ENCODE measurements at regions not wholly inside any gene's neighbourhood (a gene's known extent, or its start where the extent isn't known, plus 50 kb on each side); places are given as distances from the start of the nearest gene placed in this dataset.

DNA sequence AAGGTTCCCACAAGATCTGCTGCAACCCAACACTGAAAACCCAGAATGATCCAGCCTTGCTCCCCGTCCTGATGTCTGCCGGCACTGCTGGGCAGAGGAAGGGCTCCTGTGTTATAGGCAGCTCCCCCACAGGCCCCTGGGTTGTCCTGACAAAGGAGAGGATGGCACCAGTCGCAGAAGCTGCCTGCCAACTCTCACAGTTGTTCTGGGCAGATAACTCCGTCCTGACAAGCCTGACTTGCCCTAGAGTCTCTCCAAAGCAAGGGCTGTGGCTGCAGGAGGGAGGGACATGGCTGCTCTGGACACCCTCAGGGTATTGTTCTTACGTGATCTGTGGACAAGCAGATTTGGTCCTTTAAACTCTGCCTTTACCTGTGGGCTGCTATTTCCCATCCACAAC lies 243.8 kb downstream of the CDH26 start:
- DNase-seq (ENCODE audit: low read depth) = no peak
- TF ChIP-seq, protein P1, sequence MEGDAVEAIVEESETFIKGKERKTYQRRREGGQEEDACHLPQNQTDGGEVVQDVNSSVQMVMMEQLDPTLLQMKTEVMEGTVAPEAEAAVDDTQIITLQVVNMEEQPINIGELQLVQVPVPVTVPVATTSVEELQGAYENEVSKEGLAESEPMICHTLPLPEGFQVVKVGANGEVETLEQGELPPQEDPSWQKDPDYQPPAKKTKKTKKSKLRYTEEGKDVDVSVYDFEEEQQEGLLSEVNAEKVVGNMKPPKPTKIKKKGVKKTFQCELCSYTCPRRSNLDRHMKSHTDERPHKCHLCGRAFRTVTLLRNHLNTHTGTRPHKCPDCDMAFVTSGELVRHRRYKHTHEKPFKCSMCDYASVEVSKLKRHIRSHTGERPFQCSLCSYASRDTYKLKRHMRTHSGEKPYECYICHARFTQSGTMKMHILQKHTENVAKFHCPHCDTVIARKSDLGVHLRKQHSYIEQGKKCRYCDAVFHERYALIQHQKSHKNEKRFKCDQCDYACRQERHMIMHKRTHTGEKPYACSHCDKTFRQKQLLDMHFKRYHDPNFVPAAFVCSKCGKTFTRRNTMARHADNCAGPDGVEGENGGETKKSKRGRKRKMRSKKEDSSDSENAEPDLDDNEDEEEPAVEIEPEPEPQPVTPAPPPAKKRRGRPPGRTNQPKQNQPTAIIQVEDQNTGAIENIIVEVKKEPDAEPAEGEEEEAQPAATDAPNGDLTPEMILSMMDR (conservative IDR thresholded peaks at IDR 0.05; ENCODE audit: control insufficient read depth, insufficient read depth, low read depth, low read length) = no peak
- no peak overlapping the region for H3K4me3 ChIP-seq (ENCODE audit: control insufficient read depth, low read depth, low read length)

DNA sequence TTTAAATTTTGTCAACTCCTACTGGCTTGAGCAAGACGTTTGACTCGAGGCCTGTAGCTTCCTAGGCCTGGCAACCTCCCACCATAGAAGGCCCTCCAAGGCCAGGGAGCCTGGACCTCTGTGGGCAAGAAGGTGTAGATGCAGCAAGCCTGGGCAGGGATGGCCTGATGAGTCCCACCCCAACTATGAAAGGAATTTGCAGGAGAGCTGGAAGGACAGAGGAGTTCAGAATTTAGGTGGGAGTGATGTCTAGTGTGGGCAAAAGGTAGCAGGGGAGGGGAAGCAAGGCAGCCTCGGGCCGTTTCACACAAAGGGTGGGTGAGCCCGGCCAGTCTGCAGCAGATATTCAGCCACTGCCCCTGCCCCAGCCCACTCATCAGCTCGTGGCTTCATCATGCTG lies 245.2 kb downstream of the CDH26 start:
- TF ChIP-seq, protein P1 (conservative IDR thresholded peaks at IDR 0.05; ENCODE audit: control insufficient read depth, insufficient read depth, low read depth, low read length) = no peak
- no peak for DNase-seq (ENCODE audit: low read depth)
- no peak overlapping the region for H3K4me3 ChIP-seq (ENCODE audit: control insufficient read depth, low read depth, low read length)

DNA sequence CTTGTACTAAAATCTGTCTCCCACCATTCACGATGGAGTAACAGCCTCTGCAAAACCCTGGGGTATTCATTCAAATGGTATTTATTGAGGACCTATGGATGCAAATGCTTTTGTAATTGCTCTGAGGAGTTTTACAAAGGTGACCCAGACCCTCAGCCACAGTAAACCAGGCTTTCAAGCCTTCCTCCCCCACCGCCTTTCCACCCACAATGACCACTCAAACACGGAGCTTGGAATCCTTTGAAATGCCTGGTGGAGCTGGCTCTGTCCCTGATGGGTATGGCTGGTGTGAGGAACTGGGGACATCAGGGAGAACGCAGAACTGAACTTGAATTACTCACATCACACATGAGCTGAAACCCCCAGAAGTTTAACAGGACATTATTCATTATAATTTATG lies 246.4 kb downstream of the CDH26 start:
- TF ChIP-seq, protein P1 (conservative IDR thresholded peaks at IDR 0.05; ENCODE audit: control insufficient read depth, insufficient read depth, low read depth, low read length) = no peak
- H3K4me3 ChIP-seq (ENCODE audit: control insufficient read depth, low read depth, low read length) = no peak overlapping the region
- no peak for DNase-seq (ENCODE audit: low read depth)

DNA sequence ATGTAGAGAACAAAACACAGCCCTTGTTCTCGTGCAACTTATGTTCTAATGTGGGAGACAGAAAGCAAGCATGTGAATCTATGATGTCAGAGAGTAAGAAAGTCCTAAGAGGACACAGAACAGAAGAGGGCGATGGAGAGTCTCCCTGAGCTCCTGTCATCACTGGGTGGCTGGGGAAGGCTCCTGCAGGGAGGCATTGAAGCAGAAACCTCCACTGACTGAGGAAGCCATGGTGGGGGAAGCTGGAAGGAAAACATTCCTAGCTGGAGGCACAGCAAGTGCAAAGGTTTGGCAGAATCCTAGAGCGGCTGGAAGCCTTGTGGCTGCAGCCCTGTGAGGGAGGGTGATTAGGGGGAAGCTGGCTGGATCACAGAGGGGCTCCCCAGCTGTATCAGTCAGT lies 248.0 kb downstream of the CDH26 start:
- TF ChIP-seq, protein P1 (conservative IDR thresholded peaks at IDR 0.05; ENCODE audit: control insufficient read depth, insufficient read depth, low read depth, low read length) = peak; percentile 60

DNA sequence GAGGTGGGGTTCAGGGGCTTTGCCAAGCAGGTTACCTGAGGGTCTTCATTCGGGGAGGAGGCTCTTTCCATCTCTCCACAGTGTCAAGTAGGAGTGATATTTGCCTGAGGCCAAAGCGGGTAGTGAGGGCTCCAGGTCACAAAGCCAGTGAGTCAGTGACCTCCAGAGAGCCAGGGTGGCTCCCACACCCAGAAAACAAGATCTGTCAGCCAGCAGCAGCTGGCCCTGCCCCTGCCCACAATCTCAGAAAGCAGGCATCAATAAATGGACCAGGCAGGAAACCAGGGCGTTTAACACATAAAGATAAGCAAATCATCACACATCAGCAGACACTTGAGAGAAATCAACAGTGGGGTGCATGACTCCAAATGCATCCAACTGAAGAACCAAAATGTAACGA lies 250.8 kb downstream of the CDH26 start:
- no peak for DNase-seq (ENCODE audit: low read depth)
- TF ChIP-seq, protein P1 (conservative IDR thresholded peaks at IDR 0.05; ENCODE audit: control insufficient read depth, insufficient read depth, low read depth, low read length) = no peak
- H3K4me3 ChIP-seq (ENCODE audit: control insufficient read depth, low read depth, low read length) = no peak overlapping the region

More for the DNA sequence above, 248.0 kb downstream of the CDH26 start:
- H3K4me3 ChIP-seq (ENCODE audit: control insufficient read depth, low read depth, low read length) = no peak overlapping the region
- DNase-seq (ENCODE audit: low read depth) = peak; percentile 57

DNA sequence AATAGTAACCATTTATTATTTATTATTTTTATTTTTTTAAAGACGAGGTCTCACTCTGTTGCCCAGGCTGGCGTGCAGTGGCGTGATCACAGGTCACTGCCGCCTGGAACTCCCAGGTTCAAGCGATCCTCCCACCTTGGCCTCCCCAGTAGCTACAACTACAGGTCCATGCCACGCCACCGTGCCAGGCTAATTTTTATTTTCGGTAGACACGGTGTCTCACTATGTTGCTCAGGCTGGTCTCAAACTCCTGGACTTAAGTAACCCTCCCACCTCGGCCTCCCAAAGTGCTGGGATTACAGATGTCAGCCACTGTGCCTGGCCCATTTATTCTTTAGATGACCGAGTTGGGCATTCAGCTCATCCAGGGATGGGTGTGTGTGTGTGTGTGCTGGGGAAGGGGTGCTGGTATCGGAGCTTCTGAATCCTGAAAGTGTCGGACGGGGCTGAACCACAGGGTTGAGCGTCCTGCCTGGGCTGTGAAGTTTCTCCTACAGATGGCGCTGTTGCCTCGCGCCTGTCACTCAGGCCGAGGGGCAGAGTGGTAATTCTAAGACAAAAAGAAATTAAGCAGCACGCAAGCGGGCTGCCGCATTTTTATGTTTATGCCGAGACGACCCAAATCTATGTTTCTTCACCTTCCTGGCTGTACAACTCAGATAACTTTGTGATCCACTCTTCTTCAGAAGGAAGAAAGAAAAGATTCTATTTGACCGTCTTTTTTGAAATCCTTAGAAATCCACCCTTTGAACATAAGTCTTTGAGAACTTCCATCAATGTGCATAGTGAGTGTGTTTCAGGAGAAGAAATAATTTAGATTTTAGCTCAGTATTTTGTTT lies 252.8 kb downstream of the CDH26 start:
- peak; percentile 55 for DNase-seq (ENCODE audit: low read depth)
- TF ChIP-seq, protein P1 (conservative IDR thresholded peaks at IDR 0.05; ENCODE audit: control insufficient read depth, insufficient read depth, low read depth, low read length) = peak; percentile 88
- no peak overlapping the region for H3K4me3 ChIP-seq (ENCODE audit: control insufficient read depth, low read depth, low read length)

All from fibroblast of mammary gland (primary cell).